HepG2 (cell line): ENCODE measurements at regions not wholly inside any gene's neighbourhood (a gene's known extent, or its start where the extent isn't known, plus 50 kb on each side); places are given as distances from the start of the nearest gene placed in this dataset.

Experiments used
- ATAC-seq: fragments of 200-7000 bp; cut with Tn5 transposase; 3 replicates; pipeline ENCODE4 v1.9.1; 2020; ENCODE audit warnings: mild to moderate bottlenecking, moderate library complexity
- BruUV-seq: library from RNA; stranded (reverse); fragments of 400-500 nt; replicated peaks from 2 replicates; lab custom pipeline; 2021; lab: Mats Ljungman, UMichigan
- CTCF ChIA-PET: fragments of 300-600 bp; formaldehyde crosslinking; extraction: SDS; loops from one replicate; lab custom pipeline; 2021; ENCODE audit warnings: low total read pairs, inconsistent platforms, low intra/inter-chr PET ratio; lab: Yijun Ruan, JAX
- POLR2A ChIA-PET: fragments of 350-600 bp; sonication (Branson Sonifier 250); formaldehyde crosslinking; loops from one replicate; lab custom pipeline; 2020; ENCODE audit warnings: antibody characterized with exemption, inconsistent platforms; lab: Yijun Ruan, JAX
- DNase-seq: peaks from one replicate; pipeline ENCODE4 v3.0.0-alpha.2; 2015; ENCODE audit warnings: low spot score
- FAIRE-seq: peaks from 3 replicates; lab custom pipeline; 2011; peaks lifted over from hg19 to GRCh38; lab: Jason Lieb, UNC
- H2AFZ ChIP-seq: one replicate; pipeline ENCODE4 v1.6.1; 2011; ENCODE audit warnings: low read length, inconsistent platforms
- H3K27ac ChIP-seq: fragments of 300-600 bp; 3 replicates; pipeline ENCODE4 v1.8.0; 2011; ENCODE audit warnings: mixed run types, mild to moderate bottlenecking, mixed read lengths, low read length, inconsistent platforms; ENCODE audit not compliant: insufficient read depth; ENCODE audit errors: extremely low read length
- H3K27me3 ChIP-seq, 2 experiments: fragments of 200-600 bp in 1 of 2; 2 replicates in 1 of 2; 3 replicates in 1 of 2; pipeline versions ENCODE4 v1.6.0 to v1.8.0; 2011; ENCODE audit warnings: low read length in 2 of 2, mild to moderate bottlenecking in 2 of 2, moderate library complexity in 2 of 2, inconsistent platforms in 1 of 2; ENCODE audit not compliant: insufficient read depth in 2 of 2, control insufficient read depth in 1 of 2
- H3K36me3 ChIP-seq, 2 experiments: fragments of 200-600 bp in 1 of 2; replicated peaks in 1 of 2; 2 replicates in 1 of 2; 3 replicates in 1 of 2; pipeline versions ENCODE4 v1.5.1 to v1.8.0; 2011; ENCODE audit warnings: low read length in 2 of 2, inconsistent platforms in 1 of 2; ENCODE audit not compliant: insufficient read depth in 2 of 2, control insufficient read depth in 1 of 2
- H3K4me1 ChIP-seq: 2 replicates; pipeline ENCODE4 v1.5.1; 2012; ENCODE audit warnings: low read length, inconsistent platforms; ENCODE audit not compliant: insufficient read depth
- H3K4me2 ChIP-seq: 2 replicates; pipeline ENCODE4 v1.6.0; 2011; ENCODE audit warnings: low read depth, low read length, inconsistent platforms
- H3K4me3 ChIP-seq, 3 experiments: fragments of 200-600 bp in 1 of 3; sonication (generic), shearing (Covaris generic) in 1 of 3; replicated peaks in 1 of 3; 2 replicates each; pipeline ENCODE4 v1.5.1; 2011 to 2016; ENCODE audit warnings: low read length in 3 of 3, inconsistent platforms in 2 of 3, low read depth in 2 of 3, mild to moderate bottlenecking in 2 of 3, control low read depth in 1 of 3, mixed read lengths in 1 of 3; ENCODE audit not compliant: insufficient read depth in 1 of 3
- H3K79me2 ChIP-seq: one replicate; pipeline ENCODE4 v1.6.1; 2011; ENCODE audit warnings: low read length, inconsistent platforms; ENCODE audit not compliant: insufficient read depth
- H3K9ac ChIP-seq: 2 replicates; pipeline ENCODE4 v1.6.0; 2011; ENCODE audit warnings: mild to moderate bottlenecking, low read depth, low read length, inconsistent platforms; ENCODE audit not compliant: insufficient read depth
- H3K9me3 ChIP-seq: 2 replicates; pipeline ENCODE4 v1.5.1; 2012; ENCODE audit warnings: mild to moderate bottlenecking, low read length
- H4K20me1 ChIP-seq: 2 replicates; pipeline ENCODE4 v1.6.0; 2011; ENCODE audit warnings: inconsistent platforms, mild to moderate bottlenecking, low read length, moderate library complexity; ENCODE audit not compliant: insufficient read depth
- HMG20B ChIP-seq: conservative IDR thresholded peaks from 2 replicates; pipeline ENCODE4 v1.6.1; 2016; ENCODE audit warnings: missing genetic modification reagents, missing compliant biosample characterization
- KDM1A ChIP-seq: IDR thresholded peaks from 2 replicates; pipeline ENCODE4 v1.6.1; 2016; ENCODE audit warnings: missing compliant biosample characterization
- LBX2 ChIP-seq: sonication (generic); formaldehyde crosslinking; IDR thresholded peaks from 2 replicates; pipeline ENCODE4 v1.5.0; 2020; ENCODE audit warnings: missing genetic modification reagents, mild to moderate bottlenecking, borderline replicate concordance
- MAFF ChIP-seq: IDR thresholded peaks from 2 replicates; pipeline ENCODE4 v1.6.1; 2011; ENCODE audit warnings: low read depth, low read length, improper control_type of control experiment
- MAZ ChIP-seq, 2 experiments: sonication (generic) in 1 of 2; formaldehyde crosslinking in 1 of 2; IDR thresholded peaks; 2 replicates each; pipeline versions ENCODE4 v1.5.0 to v1.6.1; 2012 to 2020; ENCODE audit warnings: low read depth in 2 of 2, mild to moderate bottlenecking in 2 of 2, borderline replicate concordance in 1 of 2, improper control_type of control experiment in 1 of 2, low read length in 1 of 2, missing genetic modification reagents in 1 of 2, moderate library complexity in 1 of 2
- SCMH1 ChIP-seq: sonication (generic); formaldehyde crosslinking; IDR thresholded peaks from 2 replicates; pipeline ENCODE4 v1.9.0; 2021; ENCODE audit warnings: missing genetic modification reagents, mild to moderate bottlenecking, borderline replicate concordance
- TBL1XR1 ChIP-seq: fragments of 150-350 bp; IDR thresholded peaks from 2 replicates; pipeline ENCODE4 v1.6.1; 2014; ENCODE audit warnings: borderline replicate concordance, low read length; ENCODE audit not compliant: partially characterized antibody
- U2AF1 ChIP-seq: fragments of 200-400 bp; formaldehyde crosslinking; optimal IDR thresholded peaks from 2 replicates; pipeline ENCODE3; 2017; ENCODE audit warnings: mild to moderate bottlenecking, low read depth, low read length
- ZBTB20 ChIP-seq: sonication (generic); formaldehyde crosslinking; IDR thresholded peaks from 2 replicates; pipeline ENCODE4 v1.8.1; 2023; ENCODE audit warnings: missing genetic modification reagents, low read depth, mild to moderate bottlenecking, borderline replicate concordance
- ZNF703 ChIP-seq: sonication (generic); formaldehyde crosslinking; IDR thresholded peaks from 2 replicates; pipeline ENCODE4 v1.5.1; 2020; ENCODE audit warnings: missing genetic modification reagents, mild to moderate bottlenecking, moderate library complexity, borderline replicate concordance
- ZNF788 ChIP-seq: sonication (generic); formaldehyde crosslinking; IDR thresholded peaks from 2 replicates; pipeline ENCODE4 v1.5.0; 2020; ENCODE audit warnings: mild to moderate bottlenecking, missing genetic modification reagents, borderline replicate concordance
- WGBS: methylation state at CpG from one replicate; pipeline ENCODE4 v1.1.6; 2017; ENCODE audit warnings: low lambda C conversion rate; 5-methylcytosine and 5-hydroxymethylcytosine counted together
- in situ Hi-C: cut with HindIII; loops from 2 replicates; pipeline ENCODE4 v1.10.0; 2017; ENCODE audit warnings: low pct_unique_long_range_greater_than_20kb; ENCODE audit not compliant: extremely low pct_ligation_motif_present
- intact Hi-C: fragments of 100-400 bp; cut with micrococcal nuclease; formaldehyde crosslinking; loops from one replicate; pipeline ENCODE4 v1.10.0; 2022; ENCODE audit not compliant: unreplicated experiment

DNA sequence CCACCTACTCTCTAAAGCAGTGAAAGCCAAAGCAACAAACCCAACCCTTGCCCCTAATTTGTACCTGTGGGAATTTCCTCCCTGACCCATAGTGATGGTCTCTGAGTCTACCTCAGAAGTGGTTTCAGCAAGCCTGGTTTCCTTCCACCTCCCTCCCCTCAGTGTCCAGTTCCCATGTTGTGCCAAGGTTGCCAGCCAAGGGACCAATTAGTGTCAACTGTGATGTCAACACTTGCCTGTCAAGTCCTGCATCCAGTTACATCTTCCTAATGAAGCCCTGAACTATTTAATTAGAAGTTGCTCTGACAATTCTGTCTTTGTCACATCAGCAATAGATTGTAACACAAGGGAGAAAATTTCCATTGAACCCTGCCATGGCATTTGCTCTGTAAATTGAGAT is 194.4 kb upstream of the CCDC196 start:
- POLR2A ChIA-PET, result no interaction called here
- DNase-seq, result no peak
- CTCF ChIA-PET, result no interaction called here
- Histone ChIP-seq H3K79me2 (no peaks in the 10 kb centered on the region), H3K9ac (no peak overlapping the region), H3K4me3 (no peak overlapping the region), H3K27me3 (0 out of 5 replicates have a peak, but pooled peaks cover 0 to 3% of the 10 kb centered on the region in 2 experiments), H3K27ac (no peak overlapping the region), H2AFZ (no peak overlapping the region), H3K4me2 (no peak overlapping the region)
- no TSS peak for BruUV-seq
- no peak for FAIRE-seq
- in situ Hi-C loops, result no loop called here
- intact Hi-C loops, result no loop called here
- no peak for TF ChIP-seq ZNF703 (CRISPR knock-in tag)
- TF ChIP-seq SCMH1, result no peak
- TF ChIP-seq HMG20B, result no peak
- TF ChIP-seq KDM1A (CRISPR knock-in tag), result no peak
- TF ChIP-seq ZNF788 (CRISPR knock-in tag), result no peak
- TF ChIP-seq, all 625 proteins: peak for 0
- H4K20me1 ChIP-seq, result no peaks in the 10 kb centered on the region
- H3K4me1 ChIP-seq, result no peaks in the 10 kb centered on the region
- H3K36me3 ChIP-seq, result no peaks in the 10 kb centered on the region
- no peak for ATAC-seq
- no peaks in the 10 kb centered on the region for H3K9me3 ChIP-seq

DNA sequence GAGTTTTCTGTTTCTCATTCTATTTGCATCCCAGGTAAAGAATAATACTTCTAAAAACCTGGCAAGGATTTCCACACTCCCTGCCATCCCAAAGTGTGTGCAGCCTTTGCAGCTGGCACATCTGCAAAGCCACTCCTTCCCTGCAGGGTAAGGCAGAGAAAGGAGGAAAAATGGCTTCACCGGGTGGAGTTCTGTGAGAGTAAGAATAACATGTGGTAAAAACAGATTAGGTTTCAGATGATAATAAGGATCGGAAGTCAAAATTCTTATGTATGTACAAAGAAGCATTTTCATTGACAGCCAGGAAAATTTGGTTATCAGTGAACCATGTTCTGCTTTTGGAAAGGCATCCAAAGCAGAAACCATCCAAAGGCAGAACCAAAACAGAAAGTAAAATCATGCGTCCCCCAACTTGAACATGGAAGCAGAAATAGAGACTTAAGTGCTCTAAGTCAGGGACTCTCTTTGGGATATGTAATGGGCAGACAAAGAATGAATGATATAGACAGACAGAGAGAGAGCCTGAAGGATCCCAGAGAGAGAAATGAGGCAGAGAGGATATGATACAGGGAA is 192.6 kb upstream of the CCDC196 start:
- FAIRE-seq, result no peak
- no peak overlapping the region for H3K9ac ChIP-seq
- no peak overlapping the region for H3K27ac ChIP-seq
- DNase-seq, result no peak
- no TSS peak for BruUV-seq
- no peaks in the 10 kb centered on the region for H4K20me1 ChIP-seq
- TF ChIP-seq U2AF1, result no peak
- no peak for TF ChIP-seq TBL1XR1
- no peak for TF ChIP-seq LBX2 (CRISPR knock-in tag)
- no peak for TF ChIP-seq MAZ (IDR thresholded peaks at IDR 0.05; ENCODE audit: borderline replicate concordance, low read depth, low read length)
- TF ChIP-seq MAZ (CRISPR knock-in tag; IDR thresholded peaks at IDR 0.05; ENCODE audit: low read depth), result no peak
- no peak for TF ChIP-seq ZBTB20 (CRISPR knock-in tag)
- TF ChIP-seq MAFF, result no peak
- intact Hi-C loops (no loop called here), in situ Hi-C loops (no loop called here)
- ATAC-seq, result no peak
- H3K4me2 ChIP-seq, result no peak overlapping the region
- no peak overlapping the region for H2AFZ ChIP-seq
- no peaks in the 10 kb centered on the region for H3K9me3 ChIP-seq
- no peaks in the 10 kb centered on the region for H3K4me1 ChIP-seq
- H3K36me3 ChIP-seq, result no peaks in the 10 kb centered on the region
- POLR2A ChIA-PET, result no interaction called here
- CTCF ChIA-PET, result no interaction called here
- H3K27me3 ChIP-seq, result 0 out of 5 replicates have a peak, but pooled peaks cover 0 to 3% of the 10 kb centered on the region in 2 experiments
- H3K79me2 ChIP-seq, result no peaks in the 10 kb centered on the region
- no peak overlapping the region for H3K4me3 ChIP-seq
- 4% methylated on average over 3 of the region's 3 CpGs for WGBS
